H9 (cell line): ENCODE measurements at regions not wholly inside any gene's neighbourhood (a gene's known extent, or its start where the extent isn't known, plus 50 kb on each side); places are given as distances from the start of the nearest gene placed in this dataset.

Experiments used
- DNase-seq: peaks from one replicate; pipeline ENCODE4 v3.0.0-alpha.2; 2017
- H2AFZ ChIP-seq: one replicate; pipeline ENCODE4 v1.6.1; 2013; ENCODE audit warnings: mild to moderate bottlenecking, low read length, control low read depth, moderate library complexity
- H2AK5ac ChIP-seq: 2 replicates; pipeline ENCODE4 v1.6.1; 2013; ENCODE audit warnings: low read length, control low read depth, mixed read lengths; ENCODE audit not compliant: insufficient read length
- H2BK120ac ChIP-seq: one replicate; pipeline ENCODE4 v1.6.1; 2013; ENCODE audit warnings: low read depth, mild to moderate bottlenecking, low read length, control low read depth, inconsistent platforms; ENCODE audit not compliant: poor library complexity, severe bottlenecking
- H2BK12ac ChIP-seq: 2 replicates; pipeline ENCODE4 v1.6.1; 2013; ENCODE audit warnings: low read length, control low read depth, mixed read lengths, low read depth; ENCODE audit not compliant: insufficient read length
- H2BK15ac ChIP-seq: 2 replicates; pipeline ENCODE4 v1.6.1; 2013; ENCODE audit warnings: low read depth, low read length, control low read depth
- H2BK20ac ChIP-seq: one replicate; pipeline ENCODE4 v1.6.1; 2013; ENCODE audit warnings: low read depth, mild to moderate bottlenecking, low read length, control low read depth, inconsistent platforms; ENCODE audit not compliant: poor library complexity, severe bottlenecking
- H2BK5ac ChIP-seq: 2 replicates; pipeline ENCODE4 v1.6.1; 2013; ENCODE audit warnings: low read length, control low read depth, mixed read lengths; ENCODE audit not compliant: insufficient read length
- H3K14ac ChIP-seq: 2 replicates; pipeline ENCODE4 v1.6.1; 2013; ENCODE audit warnings: low read length, control low read depth; ENCODE audit not compliant: insufficient read depth
- H3K18ac ChIP-seq: 2 replicates; pipeline ENCODE4 v1.6.1; 2013; ENCODE audit warnings: low read depth, mild to moderate bottlenecking, mixed read lengths, low read length, control low read depth; ENCODE audit not compliant: insufficient read length
- H3K23ac ChIP-seq: 2 replicates; pipeline ENCODE4 v1.6.1; 2013; ENCODE audit warnings: low read length, control low read depth, mixed read lengths, low read depth; ENCODE audit not compliant: insufficient read length
- H3K23me2 ChIP-seq: 2 replicates; pipeline ENCODE4 v1.6.1; 2013; ENCODE audit warnings: low read depth, mild to moderate bottlenecking, mixed read lengths, low read length, control low read depth; ENCODE audit not compliant: insufficient read length, poor library complexity, severe bottlenecking
- H3K27ac ChIP-seq: 2 replicates; pipeline ENCODE4 v1.5.1; 2013; ENCODE audit warnings: low read length, control low read depth, mixed read lengths, low read depth; ENCODE audit not compliant: insufficient read length
- H3K27me3 ChIP-seq: 2 replicates; pipeline ENCODE4 v1.6.1; 2013; ENCODE audit warnings: low read length, control low read depth, inconsistent platforms; ENCODE audit not compliant: insufficient read depth
- H3K4ac ChIP-seq: 2 replicates; pipeline ENCODE4 v1.6.1; 2013; ENCODE audit warnings: low read depth, mild to moderate bottlenecking, control low read depth, inconsistent platforms, low read length, moderate library complexity
- H3K4me1 ChIP-seq: 2 replicates; pipeline ENCODE4 v1.6.1; 2013; ENCODE audit warnings: low read length, control low read depth, inconsistent platforms; ENCODE audit not compliant: insufficient read depth
- H3K4me2 ChIP-seq: 2 replicates; pipeline ENCODE4 v1.6.1; 2013; ENCODE audit warnings: low read length, control low read depth, mixed read lengths; ENCODE audit not compliant: insufficient read length, insufficient read depth
- H3K56ac ChIP-seq: 2 replicates; pipeline ENCODE4 v1.6.1; 2013; ENCODE audit warnings: low read depth, mild to moderate bottlenecking, mixed read lengths, low read length, control low read depth; ENCODE audit not compliant: insufficient read length
- H3K79me1 ChIP-seq: 2 replicates; pipeline ENCODE4 v1.6.1; 2013; ENCODE audit warnings: low read depth, mild to moderate bottlenecking, moderate library complexity, low read length, control low read depth, inconsistent platforms; ENCODE audit not compliant: insufficient read depth, poor library complexity, severe bottlenecking
- H3K79me2 ChIP-seq: 2 replicates; pipeline ENCODE4 v1.6.1; 2013; ENCODE audit warnings: low read length, control low read depth, inconsistent platforms; ENCODE audit not compliant: insufficient read depth
- H3K9ac ChIP-seq: 2 replicates; pipeline ENCODE4 v1.6.1; 2013; ENCODE audit warnings: low read length, control low read depth, mixed read lengths; ENCODE audit not compliant: insufficient read length; ENCODE audit errors: extremely low read depth
- H3K9me3 ChIP-seq: one replicate; pipeline ENCODE4 v1.6.1; 2013; ENCODE audit warnings: low read depth, low read length, inconsistent platforms; ENCODE audit not compliant: control insufficient read depth
- H3T11ph ChIP-seq: one replicate; pipeline ENCODE4 v1.6.1; 2013; ENCODE audit warnings: mild to moderate bottlenecking, low read length, control low read depth, inconsistent platforms
- H4K20me1 ChIP-seq: one replicate; pipeline ENCODE4 v1.6.1; 2013; ENCODE audit not compliant: control insufficient read depth, insufficient read length, insufficient read depth
- H4K5ac ChIP-seq: 2 replicates; pipeline ENCODE4 v1.6.1; 2013; ENCODE audit warnings: low read depth, mild to moderate bottlenecking, mixed read lengths, low read length, control low read depth; ENCODE audit not compliant: insufficient read length
- H4K8ac ChIP-seq: replicated peaks from 2 replicates; pipeline ENCODE4 v1.6.1; 2013; ENCODE audit warnings: low read length, control low read depth, mixed read lengths, low read depth; ENCODE audit not compliant: insufficient read length
- H4K91ac ChIP-seq: 2 replicates; pipeline ENCODE4 v1.6.1; 2013; ENCODE audit warnings: low read depth, mild to moderate bottlenecking, moderate library complexity, mixed read lengths, low read length, control low read depth; ENCODE audit not compliant: insufficient read length
- H3K27ac Mint-ChIP-seq, 3 experiments: 2 replicates in 2 of 3; 3 replicates in 1 of 3; pipeline ENCODE4 v1.8.0; 2020 to 2021; ENCODE audit warnings: mixed read lengths in 3 of 3, mild to moderate bottlenecking in 1 of 3, moderate library complexity in 1 of 3
- H3K27me3 Mint-ChIP-seq: 2 replicates; pipeline ENCODE4 v1.8.0; 2021; ENCODE audit warnings: low read depth, mild to moderate bottlenecking, moderate library complexity, mixed read lengths
- H3K36me3 Mint-ChIP-seq, 3 experiments: 2 replicates in 2 of 3; 3 replicates in 1 of 3; pipeline ENCODE4 v1.8.0; 2020 to 2021; ENCODE audit warnings: low read depth in 3 of 3, mixed read lengths in 3 of 3; ENCODE audit not compliant: insufficient read depth in 1 of 3
- H3K4me1 Mint-ChIP-seq, 2 experiments: 2 replicates each; pipeline ENCODE4 v1.8.0; 2020; ENCODE audit warnings: mixed read lengths in 2 of 2
- H3K4me3 Mint-ChIP-seq, 2 experiments: 2 replicates in 1 of 2; 3 replicates in 1 of 2; pipeline ENCODE4 v1.8.0; 2020 to 2021; ENCODE audit warnings: mild to moderate bottlenecking in 2 of 2, mixed read lengths in 2 of 2, moderate library complexity in 1 of 2
- H3K9me3 Mint-ChIP-seq, 2 experiments: 2 replicates in 1 of 2; 3 replicates in 1 of 2; pipeline ENCODE4 v1.8.0; 2020; ENCODE audit warnings: mild to moderate bottlenecking in 2 of 2, mixed read lengths in 2 of 2, moderate library complexity in 1 of 2
- CTCF ChIP-seq: fragments of 200-600 bp; sonication (generic); conservative IDR thresholded peaks from 3 replicates; pipeline ENCODE4 v1.8.0; 2021; ENCODE audit warnings: antibody characterized with exemption, mild to moderate bottlenecking
- WGBS: extraction: QIAGEN DNeasy Blood & Tissue Kit; methylation state at CpG from one replicate; pipeline ENCODE4 v1.1.7; 2013; ENCODE audit warnings: missing lambda C conversion rate, low lambda C conversion rate, mixed read lengths; ENCODE audit not compliant: insufficient read length; ENCODE audit errors: extremely low coverage; 5-methylcytosine and 5-hydroxymethylcytosine counted together

DNA sequence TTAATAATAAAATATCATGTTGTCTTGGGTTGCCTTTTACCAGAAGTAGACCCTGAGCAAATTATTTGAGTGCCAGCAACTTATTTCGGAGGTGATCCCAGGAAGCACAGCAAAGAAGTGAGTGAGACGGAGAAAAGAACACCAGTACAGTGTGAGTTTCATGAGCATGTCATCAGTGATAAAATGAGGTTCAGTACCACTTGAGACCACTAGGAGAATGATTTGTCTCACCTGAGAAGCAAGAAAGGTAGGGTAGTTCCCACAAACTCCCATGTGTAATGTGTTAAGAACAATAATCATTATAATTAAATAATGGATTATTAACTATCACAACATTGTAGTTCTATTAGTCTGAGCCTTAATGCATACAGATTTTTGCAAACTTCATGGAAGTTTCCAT, 112.8 kb upstream of the DMD start:
- H3K4me3 Mint-ChIP-seq, result no peak overlapping the region

More for the DNA sequence above, 112.8 kb upstream of the DMD start:
- Histone ChIP-seq H4K8ac (no peak overlapping the region), H2BK15ac (no peak overlapping the region), H3K9ac (no peak overlapping the region), H4K20me1 (no peaks in the 10 kb centered on the region), H3K79me1 (no peaks in the 10 kb centered on the region), H3K4me2 (no peak overlapping the region), H3K23me2 (no peaks in the 10 kb centered on the region), H3K79me2 (no peaks in the 10 kb centered on the region), H4K91ac (no peak overlapping the region), H3K23ac (no peak overlapping the region), H3T11ph (no peak overlapping the region), H3K27ac (no peak overlapping the region), H3K4me1 (no peaks in the 10 kb centered on the region; the same call in 1 of the 2 replicates), H2BK20ac (no peak overlapping the region), H4K5ac (no peak overlapping the region), H2AFZ (no peak overlapping the region), H2AK5ac (no peak overlapping the region), H2BK120ac (no peak overlapping the region), H3K9me3 (no peaks in the 10 kb centered on the region), H2BK5ac (no peak overlapping the region), H2BK12ac (no peak overlapping the region), H3K4ac (no peak overlapping the region), H3K14ac (no peak overlapping the region), H3K27me3 (no peaks in the 10 kb centered on the region), H3K56ac (no peak overlapping the region), H3K18ac (no peak overlapping the region)
- TF ChIP-seq CTCF, result peak; percentile 64
- Mint-ChIP-seq H3K4me1 (peaks cover 8 to 17% of the 10 kb centered on the region in 2 experiments), H3K9me3 (peaks cover 0 to 2% of the 10 kb centered on the region in 2 experiments; a peak in 1 of 5 replicates), H3K27ac (no peak overlapping the region), H3K27me3 (no peaks in the 10 kb centered on the region; the same call in 1 of the 2 replicates), H3K36me3 (no peaks in the 10 kb centered on the region)
- WGBS, result no CpG with 5 or more reads among the region's 2 CpGs
- DNase-seq, result no peak
